ENCODE measurements at regions not wholly inside any gene's neighbourhood (a gene's known extent, or its start where the extent isn't known, plus 50 kb on each side); places are given as distances from the start of the nearest gene placed in this dataset.
A peak's percentile ranks its signal among the peaks of the same experiment; 100 is the strongest.

- TF ChIP-seq TAF1 (conservative IDR thresholded peaks at IDR 0.05) (no peak), HNF4A (conservative IDR thresholded peaks at IDR 0.05) (no peak), JUND (IDR thresholded peaks at IDR 0.05) (no peak), HNF4G (IDR thresholded peaks at IDR 0.05) (no peak), YY1 (IDR thresholded peaks at IDR 0.05) (no peak), FOXA2 (IDR thresholded peaks at IDR 0.05) (no peak), GABPA (IDR thresholded peaks at IDR 0.05 in 1 of 2, conservative IDR thresholded peaks at IDR 0.05 in 1 of 2) (no peak), SP1 (IDR thresholded peaks at IDR 0.05) (no peak), NR2F2 (IDR thresholded peaks at IDR 0.05) (no peak)
- 68% methylated on average over 6 of the region's 6 CpGs for WGBS
- peaks cover 0 to 9% (median 7%) of the 10 kb centered on the region in 4 donors for H3K4me1 ChIP-seq (ENCODE audit: control insufficient read depth in 4 of 4, insufficient read depth in 4 of 4, low read length in 3 of 4)
- no peak for DNase-seq (ENCODE audit: low spot score)
- no peak overlapping the region for H3K27ac ChIP-seq (ENCODE audit: low read depth in 1 of 2, low read length in 2 of 2)
- no peaks in the 10 kb centered on the region for H3K27me3 ChIP-seq (ENCODE audit: control insufficient read depth in 4 of 4, insufficient read depth in 4 of 4, low read length in 3 of 4)
- H3K9me3 ChIP-seq (ENCODE audit: control insufficient read depth in 4 of 4, low read length in 3 of 4): no peaks in the 10 kb centered on the region
- H3K36me3 ChIP-seq (ENCODE audit: control insufficient read depth in 4 of 4, insufficient read depth in 3 of 4, low read depth in 1 of 4, low read length in 3 of 4): no peaks in the 10 kb centered on the region
- no peak overlapping the region for H3K9ac ChIP-seq (ENCODE audit: low read depth in 1 of 2, low read length in 2 of 2)
- no peak overlapping the region for H3K4me3 ChIP-seq (ENCODE audit: low read depth in 1 of 3, low read length in 3 of 3)
These were observed 116.6 kb downstream of the SLC25A47 start for GRCh38 chr14:100439781-100440180.

- Histone ChIP-seq H3K9ac (ENCODE audit: low read depth in 1 of 2, low read length in 2 of 2) (no peak overlapping the region), H3K36me3 (ENCODE audit: control insufficient read depth in 4 of 4, insufficient read depth in 3 of 4, low read depth in 1 of 4, low read length in 3 of 4) (no peaks in the 10 kb centered on the region), H3K27ac (ENCODE audit: low read depth in 1 of 2, low read length in 2 of 2) (no peak overlapping the region), H3K4me1 (ENCODE audit: control insufficient read depth in 4 of 4, insufficient read depth in 4 of 4, low read length in 3 of 4) (peaks cover 0 to 9% (median 7%) of the 10 kb centered on the region in 4 donors), H3K4me3 (ENCODE audit: low read depth in 1 of 3, low read length in 3 of 3) (no peak overlapping the region), H3K27me3 (ENCODE audit: control insufficient read depth in 4 of 4, insufficient read depth in 4 of 4, low read length in 3 of 4) (no peaks in the 10 kb centered on the region), H3K9me3 (ENCODE audit: control insufficient read depth in 4 of 4, low read length in 3 of 4) (no peaks in the 10 kb centered on the region)
- WGBS: 22% methylated on average over 10 of the region's 10 CpGs
- TF ChIP-seq GABPA (IDR thresholded peaks at IDR 0.05 in 1 of 2, conservative IDR thresholded peaks at IDR 0.05 in 1 of 2) (no peak), CTCF (IDR thresholded peaks at IDR 0.05; ENCODE audit: low read depth, low read length, missing input control) (peak; percentile 84), MAX (IDR thresholded peaks at IDR 0.05) (no peak), REST (IDR thresholded peaks at IDR 0.05) (no peak), EGR1 (IDR thresholded peaks at IDR 0.05; ENCODE audit: low read depth in 2 of 2) (no peak), RAD21 (IDR thresholded peaks at IDR 0.05) (peak; percentile 97 to 98), RXRA (IDR thresholded peaks at IDR 0.05) (peak in 1 of 2 donors; percentile 21), NR2F2 (IDR thresholded peaks at IDR 0.05) (no peak), HNF4G (IDR thresholded peaks at IDR 0.05) (no peak), YY1 (IDR thresholded peaks at IDR 0.05) (peak; percentile 56), HNF4A (conservative IDR thresholded peaks at IDR 0.05) (peak; percentile 39 to 44), JUND (IDR thresholded peaks at IDR 0.05) (no peak), SP1 (IDR thresholded peaks at IDR 0.05) (no peak), FOXA2 (IDR thresholded peaks at IDR 0.05) (no peak), ZBTB33 (IDR thresholded peaks at IDR 0.05) (no peak)
- DNase-seq (ENCODE audit: low spot score): peak; percentile 51
These were observed 117.1 kb downstream of the SLC25A47 start for GRCh38 chr14:100440207-100440631.

Data from liver (tissue), 8 donors.